ENCODE measurements at regions not wholly inside any gene's neighbourhood (a gene's known extent, or its start where the extent isn't known, plus 50 kb on each side); places are given as distances from the start of the nearest gene placed in this dataset.
"Not testable (repeated sequence)": the region's sequence is repeated elsewhere in the genome, so short reads cannot be mapped to it uniquely, and the experiment has no call there.

DNA sequence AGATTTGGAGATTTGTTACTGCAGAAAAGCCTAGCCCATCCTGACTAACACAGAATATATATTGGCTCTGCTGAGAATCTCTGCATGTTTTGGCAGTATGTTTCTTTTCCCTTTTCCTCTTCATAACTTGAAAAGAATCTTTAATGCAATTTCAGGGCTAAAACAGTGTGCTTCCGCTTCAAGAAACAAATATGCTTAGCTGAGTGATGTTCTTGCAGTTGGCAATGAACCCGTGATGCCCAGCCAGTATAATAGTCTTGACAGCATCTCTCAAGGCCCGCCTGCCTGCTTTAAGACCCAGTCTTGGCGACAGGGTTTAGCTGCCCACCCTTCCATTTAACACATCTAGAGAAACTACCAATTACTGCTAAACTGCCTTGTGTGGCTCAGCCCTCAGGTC is 184.5 kb downstream of the INO80D start:
- no peak for DNase-seq

DNA sequence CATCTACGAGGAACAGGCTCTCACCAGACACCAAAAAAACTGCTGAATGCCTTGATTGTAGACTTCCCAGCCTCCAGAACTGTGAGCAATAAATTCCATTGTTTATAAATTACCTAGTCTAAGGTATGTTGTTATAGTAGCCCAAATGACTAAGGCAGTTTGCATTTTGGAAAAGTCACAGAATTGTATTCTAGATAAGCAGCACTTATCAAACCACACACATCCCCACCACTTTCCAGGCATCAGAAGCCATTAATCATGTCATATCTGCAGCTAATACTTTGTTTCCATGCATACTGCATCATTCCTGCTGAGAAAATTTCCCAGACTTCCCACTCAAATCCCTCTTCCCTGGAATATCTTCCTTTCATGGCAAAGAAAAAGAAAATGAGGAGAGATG is 187.2 kb downstream of the INO80D start:
- DNase-seq, result no peak

- no peak for DNase-seq
Measured at GRCh38 chr2:205895981-205896655, 189.9 kb downstream of the INO80D start.

- no peak for DNase-seq
Measured at GRCh38 chr2:205892665-205893259, 193.2 kb downstream of the INO80D start.

DNA sequence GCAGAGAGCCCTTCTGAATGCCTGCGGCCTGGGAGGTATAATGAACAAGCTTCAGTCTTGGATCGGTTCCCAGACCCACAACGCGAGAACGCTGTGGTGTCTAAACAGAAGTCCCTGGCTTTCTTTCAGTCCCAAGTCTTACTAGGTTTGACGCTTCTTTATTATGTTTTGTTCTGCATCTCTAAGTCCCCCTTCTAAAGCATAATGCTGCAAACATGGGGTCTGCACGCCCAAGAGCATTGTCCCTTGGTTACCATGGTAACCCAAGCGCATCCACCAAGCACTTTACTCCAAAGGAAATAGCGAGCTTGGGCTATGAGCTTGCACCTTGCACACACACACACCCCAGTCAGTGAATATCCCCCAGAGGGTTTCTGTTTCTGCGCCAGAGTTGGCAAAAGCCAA is 193.7 kb downstream of the INO80D start:
- DNase-seq, result no peak

DNA sequence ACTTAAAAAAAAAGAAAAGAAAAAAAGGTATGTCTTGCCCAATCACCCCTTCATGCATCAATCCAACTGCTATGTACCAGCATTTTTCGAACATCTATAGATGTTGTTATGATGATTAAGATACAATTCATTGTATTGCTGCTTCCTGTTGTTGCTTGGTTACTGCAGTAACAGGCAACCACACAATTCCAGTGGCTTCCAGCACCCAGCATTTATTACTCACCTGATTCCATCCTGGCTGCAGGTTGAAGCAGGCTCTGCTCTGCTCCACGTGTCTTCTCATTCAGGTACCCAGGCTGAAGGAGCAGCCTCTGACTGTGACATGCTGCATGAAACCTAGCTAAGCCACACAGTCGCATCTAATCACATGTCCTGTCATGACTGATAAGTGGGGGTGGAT is 196.9 kb downstream of the INO80D start:
- no peak for DNase-seq

DNA sequence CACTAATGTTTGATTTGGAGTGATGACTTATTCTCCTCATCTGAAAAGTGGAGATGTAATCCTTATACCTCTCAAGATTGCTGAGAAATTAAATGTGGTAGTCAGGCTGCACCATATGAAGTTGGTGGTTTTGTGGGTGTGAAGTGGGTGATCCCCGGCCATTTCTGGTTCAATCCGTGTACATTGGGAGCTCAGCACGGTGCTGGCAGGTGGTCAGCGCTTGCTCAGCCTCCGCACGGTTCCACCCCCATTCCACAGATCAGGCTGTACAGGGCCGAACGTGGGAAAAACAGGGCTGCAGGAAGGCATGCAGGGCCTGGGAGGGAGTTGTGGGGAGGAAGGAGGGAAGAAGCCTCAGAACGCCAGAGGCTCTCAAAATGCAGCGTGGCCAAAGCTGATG is 198.3 kb downstream of the INO80D start:
- DNase-seq, result peak; percentile 7

DNA sequence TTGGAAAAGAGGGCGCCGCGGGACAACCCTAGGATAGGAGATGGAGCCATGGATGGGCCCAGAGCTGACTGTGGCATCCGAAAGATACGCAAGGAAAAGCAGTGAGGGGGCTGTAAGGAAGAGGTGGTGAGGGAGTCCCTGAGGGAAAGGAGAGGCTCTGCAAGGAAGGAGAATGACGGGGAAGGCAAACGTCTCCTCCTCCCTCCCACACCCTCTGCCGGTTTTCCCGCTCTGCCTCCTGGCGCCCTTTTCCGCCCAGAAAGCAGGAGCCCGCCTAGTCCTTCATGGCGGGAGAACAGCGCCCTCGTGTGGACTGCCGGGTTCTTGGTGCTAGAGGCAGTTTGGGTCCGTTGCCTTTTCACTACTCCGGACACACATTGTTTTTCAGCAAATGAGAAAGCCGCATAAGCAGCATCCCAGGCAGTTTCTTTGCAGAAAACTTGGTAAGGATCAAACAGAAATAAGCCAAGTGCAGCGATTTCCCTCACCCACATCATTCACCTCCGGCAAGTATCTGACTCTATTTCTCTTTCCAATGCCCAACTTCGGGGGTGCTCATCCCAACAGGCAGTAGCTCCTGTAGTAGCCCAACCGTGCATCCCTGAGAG is 200.4 kb downstream of the INO80D start:
- peak; percentile 77 for DNase-seq

DNA sequence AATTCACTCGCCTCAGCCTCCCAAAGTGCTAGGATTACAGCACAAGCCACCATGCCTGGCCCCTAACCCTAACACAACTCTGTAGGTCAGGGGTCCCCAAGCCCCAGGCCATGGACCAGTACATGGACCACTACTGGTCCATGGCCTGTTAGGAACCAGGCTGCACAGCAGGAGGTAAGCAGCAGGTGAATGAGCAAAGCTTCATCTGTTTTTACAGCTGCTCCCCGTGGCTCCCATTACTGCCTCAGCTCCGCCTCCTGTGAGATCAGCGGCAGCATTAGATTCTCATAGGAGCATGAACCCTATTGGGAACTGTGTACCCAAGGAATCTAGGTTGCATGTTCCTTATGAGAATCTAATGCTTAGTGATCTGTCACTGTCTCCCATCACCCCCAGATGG is 201.7 kb downstream of the NRP2 start:
- no peak for DNase-seq

DNA sequence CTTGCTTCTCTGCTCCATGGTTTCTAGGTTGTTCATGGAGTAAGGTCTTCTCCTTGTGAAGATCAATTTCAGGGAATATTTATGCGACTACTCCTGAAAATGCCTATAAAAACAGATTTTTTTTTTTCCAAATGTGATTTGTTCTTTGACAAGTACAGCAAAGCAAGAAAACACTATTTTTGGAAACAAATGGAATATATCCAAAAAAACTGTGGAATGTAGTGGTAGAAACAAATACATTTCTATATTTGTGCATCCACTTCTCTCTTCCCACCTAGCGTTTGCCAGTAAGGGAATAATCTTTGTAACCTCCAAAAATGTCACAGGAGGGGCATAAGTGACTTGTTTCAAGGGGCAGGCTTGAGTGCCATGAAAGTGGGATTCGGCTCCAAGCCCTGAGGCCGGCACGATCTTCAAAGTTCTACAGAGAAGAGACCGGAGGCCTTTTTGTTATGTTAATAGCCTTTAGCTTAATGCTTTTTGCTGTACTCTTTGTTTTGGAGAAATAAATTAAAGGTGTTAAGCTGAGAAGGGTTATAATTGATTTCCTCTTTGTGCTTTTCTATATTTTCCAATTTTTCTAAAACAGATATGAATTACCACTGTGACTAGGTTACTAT is 200.6 kb downstream of the NRP2 start:
- no peak for DNase-seq

DNA sequence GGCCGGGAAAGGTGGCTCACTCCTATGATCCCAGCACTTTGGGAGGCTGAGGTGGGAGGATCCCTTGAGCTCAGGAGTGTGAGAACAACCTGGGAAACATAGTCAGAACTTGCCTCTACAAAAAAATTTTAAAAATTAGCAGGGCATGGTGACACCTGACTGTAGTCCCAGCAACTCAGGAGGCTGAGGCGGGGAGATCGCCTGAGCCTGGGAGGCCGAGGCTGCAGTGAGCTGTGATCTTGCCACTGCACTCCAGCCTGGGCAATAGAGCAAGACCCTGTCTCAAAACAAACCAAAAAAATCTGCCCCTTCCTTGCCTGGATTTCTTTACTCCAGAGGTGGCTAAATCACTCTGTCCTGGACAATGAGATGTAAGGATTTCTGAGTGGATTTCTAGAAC is 197.7 kb downstream of the NRP2 start:
- DNase-seq, result no peak

- no peak for DNase-seq
Measured at GRCh38 chr2:205878999-205879762, 196.9 kb downstream of the NRP2 start.

GRCh38 chr2:205877496-205877895 is 195.2 kb downstream of the NRP2 start:
- DNase-seq, result no peak

DNA sequence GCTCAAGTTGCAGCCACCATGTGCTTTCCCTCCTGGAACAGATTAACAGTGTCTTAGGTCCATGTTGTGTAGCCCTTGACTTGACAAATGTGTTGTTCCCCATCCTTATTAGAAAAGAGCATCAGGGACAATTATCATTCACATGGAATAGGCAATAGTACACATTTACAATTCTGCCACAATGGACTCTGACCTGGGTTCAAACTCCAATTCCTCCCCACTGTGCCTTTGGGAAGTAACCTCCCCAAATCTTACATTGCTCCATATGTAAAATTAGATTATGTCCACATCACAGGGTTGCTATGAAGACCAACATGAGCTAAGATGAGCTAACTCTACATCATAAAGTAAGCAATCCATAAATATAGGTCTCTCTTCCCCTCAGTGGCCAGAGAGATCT is 193.8 kb downstream of the NRP2 start:
- DNase-seq, result no peak

DNA sequence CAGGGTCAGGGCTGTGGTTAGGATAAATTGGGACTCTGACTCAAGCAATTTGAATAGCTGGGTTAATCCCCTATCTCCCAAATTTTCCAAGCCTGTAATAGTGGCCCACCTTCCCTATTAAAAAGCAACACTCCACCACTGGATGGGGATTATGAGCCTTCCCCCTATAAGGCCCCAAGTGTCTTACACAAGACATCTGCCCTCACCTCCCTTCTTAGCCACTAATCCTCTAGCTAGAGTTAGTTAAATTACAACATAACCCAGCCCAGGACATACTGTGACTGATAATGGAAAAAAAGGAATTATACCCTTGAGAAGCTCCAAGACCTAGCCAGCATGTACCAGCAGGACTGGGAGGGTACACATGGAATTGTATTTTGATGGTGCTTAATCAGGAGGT is 190.4 kb downstream of the NRP2 start:
- no peak for DNase-seq

DNA sequence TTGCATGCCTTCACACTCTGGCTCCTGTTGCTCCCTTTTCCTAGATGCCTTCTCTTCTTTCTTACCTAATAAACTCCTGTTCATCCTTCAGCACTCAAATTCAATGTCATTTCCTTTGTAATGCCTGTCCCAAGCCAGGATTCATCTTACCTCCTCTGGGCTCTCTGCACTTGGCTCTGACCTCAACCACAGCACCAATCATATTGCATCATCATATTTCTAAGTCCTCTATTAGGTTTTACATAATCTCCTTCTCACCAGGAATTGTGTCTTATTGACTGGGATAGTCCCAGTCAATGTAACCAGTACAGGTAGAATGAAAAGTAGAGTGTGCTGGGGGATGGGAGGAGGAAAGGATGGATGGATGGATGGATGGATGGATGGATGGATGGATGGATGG is 187.1 kb downstream of the NRP2 start:
- no peak for DNase-seq

GRCh38 chr2:205868773-205869333 is 186.6 kb downstream of the NRP2 start:
- DNase-seq, result peak; percentile 82

DNA sequence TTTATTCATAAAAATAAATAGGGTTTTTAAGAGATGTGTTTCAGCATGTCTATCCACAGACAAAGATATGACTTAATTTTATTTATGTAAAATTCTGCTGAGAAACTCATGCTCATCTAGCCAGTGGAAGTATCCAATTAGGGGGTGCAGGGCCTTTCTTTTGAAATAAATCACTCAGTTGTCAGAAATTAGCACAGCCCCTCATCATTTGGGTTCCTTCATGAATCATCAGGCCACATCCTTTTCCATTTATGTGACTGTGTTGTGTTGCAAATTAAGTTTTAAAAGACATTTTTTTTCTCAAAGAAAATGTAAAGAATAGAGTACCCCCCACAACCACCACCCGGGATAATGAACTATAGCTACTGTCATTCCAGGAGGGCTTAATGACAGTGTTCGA is 185.8 kb downstream of the NRP2 start:
- peak; percentile 62 for DNase-seq

GRCh38 chr2:205867371-205867770 is 185.1 kb downstream of the NRP2 start:
- peak; percentile 19 for DNase-seq

- no peak for DNase-seq
Measured at GRCh38 chr2:205865905-205866441, 183.7 kb downstream of the NRP2 start.

DNA sequence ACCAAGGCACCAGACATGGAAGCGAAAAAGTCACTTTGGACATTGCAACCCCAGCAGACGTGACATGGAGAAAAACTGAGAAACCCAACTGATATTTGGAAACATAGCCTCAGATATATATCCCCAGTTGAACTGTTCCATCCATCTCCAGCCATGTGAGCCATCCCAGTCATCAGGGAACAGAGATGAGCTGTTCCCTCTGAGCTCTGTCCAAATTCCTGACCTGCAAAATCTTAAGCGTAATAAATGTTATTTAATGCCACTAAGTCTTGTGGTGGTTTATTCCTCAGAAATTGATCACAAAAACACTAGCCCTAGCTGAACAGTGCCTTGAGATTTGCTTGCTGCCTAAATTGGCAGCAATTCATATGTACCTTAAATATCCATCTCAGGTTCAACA is 182.8 kb downstream of the NRP2 start:
- no peak for DNase-seq

GRCh38 chr2:205864491-205864890 is 182.2 kb downstream of the NRP2 start:
- no peak for DNase-seq

GRCh38 chr2:205862761-205863160 is 180.5 kb downstream of the NRP2 start:
- DNase-seq, result not testable (repeated sequence)
